Liver (tissue), 3 donors: ENCODE measurements at regions not wholly inside any gene's neighbourhood (a gene's known extent, or its start where the extent isn't known, plus 50 kb on each side); places are given as distances from the start of the nearest gene placed in this dataset.
"Not testable (repeated sequence)": the region's sequence is repeated elsewhere in the genome, so short reads cannot be mapped to it uniquely, and the experiment has no call there.

Experiments used
- CTCF ChIP-seq: fragments of 150-350 bp; IDR thresholded peaks from 2 replicates; pipeline ENCODE4 v1.5.1; 2017; ENCODE audit warnings: improper control_type of control experiment, low read depth, low read length; ENCODE audit not compliant: missing input control
- GABPA ChIP-seq, 2 donors: IDR thresholded peaks in 1 of 2; conservative IDR thresholded peaks in 1 of 2; 2 replicates each; pipeline ENCODE4 v1.6.1; 2016; ENCODE audit warnings: antibody characterized with exemption in 2 of 2, mild to moderate bottlenecking in 1 of 2, moderate library complexity in 1 of 2
- JUND ChIP-seq, 2 donors: IDR thresholded peaks; 2 replicates each; pipeline ENCODE4 v1.6.1; 2016; ENCODE audit warnings: antibody characterized with exemption in 2 of 2
- REST ChIP-seq: IDR thresholded peaks from 2 replicates; pipeline ENCODE4 v1.6.1; 2016; ENCODE audit warnings: antibody characterized with exemption, mild to moderate bottlenecking
- TF ChIP-seq, protein P1 (sequence below): IDR thresholded peaks from 2 replicates; pipeline ENCODE4 v1.6.1; 2016; ENCODE audit warnings: antibody characterized with exemption
- donor health status: healthy.
- donor health status: healthy.

GRCh38 chr2:22186261-22186828 lies 1062.6 kb downstream of the TDRD15 start:
- not testable (repeated sequence) for TF ChIP-seq JUND (IDR thresholded peaks at IDR 0.05); CTCF; REST; GABPA (IDR thresholded peaks at IDR 0.05 in 1 of 2, conservative IDR thresholded peaks at IDR 0.05 in 1 of 2)
- TF ChIP-seq, protein P1, sequence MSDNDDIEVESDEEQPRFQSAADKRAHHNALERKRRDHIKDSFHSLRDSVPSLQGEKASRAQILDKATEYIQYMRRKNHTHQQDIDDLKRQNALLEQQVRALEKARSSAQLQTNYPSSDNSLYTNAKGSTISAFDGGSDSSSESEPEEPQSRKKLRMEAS: not testable (repeated sequence)
